ENCODE measurements at regions not wholly inside any gene's neighbourhood (a gene's known extent, or its start where the extent isn't known, plus 50 kb on each side); places are given as distances from the start of the nearest gene placed in this dataset.

DNA sequence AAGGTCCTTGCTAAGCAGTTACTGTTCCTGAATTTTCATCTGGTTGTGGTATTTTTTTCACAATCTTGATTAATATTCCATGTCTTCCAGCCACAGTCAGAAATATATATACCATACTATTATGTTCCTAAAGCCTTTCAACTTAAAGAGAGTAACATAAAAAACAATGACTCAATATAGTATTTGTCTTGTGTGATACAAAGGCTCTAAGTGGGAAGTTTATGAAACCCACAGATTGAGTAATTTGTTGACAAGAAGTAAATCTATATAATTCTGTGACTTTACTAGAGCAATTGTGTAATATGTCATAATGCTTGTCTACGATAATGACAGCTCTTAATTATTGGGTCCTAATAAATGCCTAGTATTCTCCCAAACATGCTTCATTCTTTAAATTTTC is 509.4 kb downstream of the ISL1 start:
- TF ChIP-seq, protein P1, sequence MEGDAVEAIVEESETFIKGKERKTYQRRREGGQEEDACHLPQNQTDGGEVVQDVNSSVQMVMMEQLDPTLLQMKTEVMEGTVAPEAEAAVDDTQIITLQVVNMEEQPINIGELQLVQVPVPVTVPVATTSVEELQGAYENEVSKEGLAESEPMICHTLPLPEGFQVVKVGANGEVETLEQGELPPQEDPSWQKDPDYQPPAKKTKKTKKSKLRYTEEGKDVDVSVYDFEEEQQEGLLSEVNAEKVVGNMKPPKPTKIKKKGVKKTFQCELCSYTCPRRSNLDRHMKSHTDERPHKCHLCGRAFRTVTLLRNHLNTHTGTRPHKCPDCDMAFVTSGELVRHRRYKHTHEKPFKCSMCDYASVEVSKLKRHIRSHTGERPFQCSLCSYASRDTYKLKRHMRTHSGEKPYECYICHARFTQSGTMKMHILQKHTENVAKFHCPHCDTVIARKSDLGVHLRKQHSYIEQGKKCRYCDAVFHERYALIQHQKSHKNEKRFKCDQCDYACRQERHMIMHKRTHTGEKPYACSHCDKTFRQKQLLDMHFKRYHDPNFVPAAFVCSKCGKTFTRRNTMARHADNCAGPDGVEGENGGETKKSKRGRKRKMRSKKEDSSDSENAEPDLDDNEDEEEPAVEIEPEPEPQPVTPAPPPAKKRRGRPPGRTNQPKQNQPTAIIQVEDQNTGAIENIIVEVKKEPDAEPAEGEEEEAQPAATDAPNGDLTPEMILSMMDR (conservative IDR thresholded peaks at IDR 0.05; ENCODE audit: low read depth, low read length): no peak
- no peak for TF ChIP-seq EZH2 (IDR thresholded peaks at IDR 0.05; ENCODE audit: borderline replicate concordance, low read depth, low read length, poor library complexity, severe bottlenecking)

Data from A673 (cell line).